Activated CD4-positive, alpha-beta T cell treated with anti-CD3 and anti-CD28 coated beads, Interleukin-2, amount 50 U/mL, for 48 hours (primary cell): ENCODE measurements at regions not wholly inside any gene's neighbourhood (a gene's known extent, or its start where the extent isn't known, plus 50 kb on each side); places are given as distances from the start of the nearest gene placed in this dataset.

ENCODE experiments used
- DNase-seq, 2 experiments: peaks; one replicate each; pipeline ENCODE4 v3.0.0-alpha.2; 2020

DNA sequence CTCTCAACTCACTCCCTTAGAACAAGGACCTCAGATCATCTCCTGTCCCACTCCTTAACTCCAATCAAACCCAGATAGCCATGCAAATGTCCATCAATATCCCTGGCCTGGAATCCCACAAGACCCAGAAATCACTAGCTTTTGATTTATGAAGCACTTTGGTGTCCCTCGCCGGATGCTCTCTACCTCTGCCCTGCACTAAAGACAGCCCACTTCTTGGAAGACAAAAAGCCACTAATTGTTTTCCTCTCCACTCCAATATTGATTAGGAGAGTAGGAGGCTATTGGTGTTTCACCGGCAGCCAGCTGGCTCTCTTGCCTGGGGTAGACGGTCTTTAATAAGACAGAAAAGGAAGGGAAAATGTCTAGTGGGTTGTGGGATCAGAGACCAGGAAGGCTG, 221.2 kb downstream of the BUD13 start:
- no peak for DNase-seq

DNA sequence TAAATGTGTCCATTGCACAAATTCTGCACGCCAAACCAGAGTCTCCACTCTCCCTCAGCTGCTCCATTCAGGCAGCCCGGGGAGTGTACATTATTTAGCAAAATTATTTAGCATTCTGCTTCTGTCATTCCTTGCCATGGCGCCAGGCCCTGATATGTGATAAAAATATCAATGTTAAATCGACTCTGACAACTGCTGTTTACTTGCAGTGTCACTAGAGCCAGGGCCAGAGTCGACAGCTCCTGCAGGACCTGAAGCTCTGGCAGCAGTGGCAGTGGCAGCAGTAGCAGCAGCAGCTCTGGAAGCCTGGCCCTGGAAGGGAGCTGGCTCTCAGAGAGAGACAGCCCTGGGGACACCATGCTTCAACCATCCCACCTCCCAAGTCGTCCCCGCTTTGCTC, 224.5 kb downstream of the BUD13 start:
- DNase-seq: no peak

DNA sequence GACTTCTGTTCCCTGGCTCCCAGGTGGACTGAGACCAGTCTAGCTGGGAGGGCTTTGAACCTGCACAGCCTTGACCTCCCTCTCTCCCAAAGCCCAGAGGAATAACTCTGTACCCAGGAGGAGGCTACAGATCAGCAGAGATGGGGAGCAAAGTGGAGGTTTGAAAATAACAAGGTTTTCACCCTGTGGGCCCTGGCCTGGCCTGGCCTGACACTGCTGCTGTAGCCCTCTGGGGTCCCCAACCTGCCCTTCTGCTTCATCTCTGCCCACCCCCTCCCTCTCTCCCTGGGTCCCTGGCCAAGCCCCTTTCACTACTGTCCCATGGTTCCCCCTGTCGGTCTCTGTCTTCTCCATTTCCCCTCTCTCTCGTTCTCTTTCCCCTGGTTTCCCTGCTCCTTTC, 225.2 kb downstream of the BUD13 start:
- no peak for DNase-seq

DNA sequence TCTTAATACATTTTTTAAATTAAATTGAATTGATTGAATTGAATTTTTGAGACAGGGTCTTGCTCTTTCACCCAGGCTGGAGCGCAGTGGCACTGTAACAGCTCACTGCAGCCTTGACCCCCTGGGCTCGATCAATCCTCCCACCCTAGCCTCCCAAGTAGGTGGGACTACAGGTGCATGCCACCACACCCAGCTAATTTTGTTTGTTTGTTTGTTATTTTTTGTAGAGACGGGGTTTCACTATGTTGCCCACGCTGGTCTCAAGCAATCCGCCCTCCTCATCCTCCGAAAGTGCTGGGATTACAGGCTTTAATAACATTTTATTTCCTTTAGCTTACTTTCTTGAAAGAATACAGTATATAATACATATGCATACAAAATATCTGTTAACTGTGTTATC, 226.9 kb downstream of the BUD13 start:
- DNase-seq: no peak

DNA sequence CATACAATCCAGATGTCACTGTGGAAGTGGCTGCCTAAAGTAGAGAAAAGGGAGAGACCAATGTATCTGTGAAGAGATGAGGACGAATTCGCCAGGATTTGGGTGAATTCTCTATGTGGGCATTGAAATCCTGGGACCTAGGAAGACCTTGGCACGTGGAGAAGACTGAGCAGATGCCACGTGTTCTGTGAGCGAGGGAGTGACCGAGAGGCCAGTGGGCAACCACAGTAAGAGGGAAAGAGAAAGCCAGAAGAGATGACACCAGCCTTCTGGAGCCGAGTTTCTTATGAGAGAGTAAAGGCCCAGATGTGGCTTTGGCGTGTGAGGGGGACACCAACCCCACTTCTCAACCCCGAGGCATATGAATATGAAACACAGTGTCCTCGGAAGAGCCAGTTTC, 228.1 kb downstream of the BUD13 start:
- DNase-seq: no peak

DNA sequence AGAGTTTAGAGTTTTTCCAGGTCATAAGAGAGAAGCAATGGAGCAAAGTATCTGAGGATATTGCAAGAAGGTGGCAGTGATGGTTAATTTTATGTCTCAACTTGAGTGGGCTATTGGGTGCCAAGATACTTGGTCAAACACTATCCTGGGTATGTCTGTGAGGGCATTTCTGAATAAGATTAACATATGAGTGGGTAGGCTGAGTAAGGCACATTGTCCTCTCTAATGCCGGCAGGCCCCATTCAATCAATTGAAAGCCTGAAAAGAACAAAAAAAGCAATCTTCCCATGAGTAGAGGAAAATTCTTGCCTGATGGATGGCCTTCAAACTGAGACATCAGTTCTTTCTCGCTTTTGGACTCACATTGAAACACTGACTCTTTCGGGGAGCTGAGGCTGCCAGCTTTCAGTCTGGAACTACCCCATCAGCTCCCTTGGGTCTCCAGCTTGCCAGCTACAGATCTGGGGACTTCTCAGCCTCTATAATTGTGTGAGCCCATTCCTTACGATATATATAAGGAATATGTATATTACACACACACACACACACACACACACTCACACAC, 228.8 kb downstream of the BUD13 start:
- DNase-seq: no peak

DNA sequence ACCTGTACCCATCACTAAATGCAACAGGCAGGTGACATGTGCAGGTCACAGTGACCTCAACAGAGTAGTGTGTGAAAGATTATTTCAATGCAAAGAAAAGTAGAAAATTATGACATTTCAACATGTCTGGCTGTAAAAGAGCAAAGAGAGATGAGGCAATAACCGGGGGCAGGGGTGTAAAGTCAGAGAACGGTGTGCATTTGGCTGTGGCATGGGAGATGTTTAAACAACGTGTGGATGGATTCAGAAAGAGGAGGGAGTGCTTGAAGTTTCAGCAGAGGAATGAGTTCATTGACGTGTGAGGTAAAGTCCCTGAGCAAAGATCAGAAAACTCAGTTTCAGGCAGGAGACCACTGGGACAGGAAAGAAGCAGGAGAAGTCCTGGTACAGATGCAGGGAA, 229.7 kb downstream of the BUD13 start:
- DNase-seq: no peak

DNA sequence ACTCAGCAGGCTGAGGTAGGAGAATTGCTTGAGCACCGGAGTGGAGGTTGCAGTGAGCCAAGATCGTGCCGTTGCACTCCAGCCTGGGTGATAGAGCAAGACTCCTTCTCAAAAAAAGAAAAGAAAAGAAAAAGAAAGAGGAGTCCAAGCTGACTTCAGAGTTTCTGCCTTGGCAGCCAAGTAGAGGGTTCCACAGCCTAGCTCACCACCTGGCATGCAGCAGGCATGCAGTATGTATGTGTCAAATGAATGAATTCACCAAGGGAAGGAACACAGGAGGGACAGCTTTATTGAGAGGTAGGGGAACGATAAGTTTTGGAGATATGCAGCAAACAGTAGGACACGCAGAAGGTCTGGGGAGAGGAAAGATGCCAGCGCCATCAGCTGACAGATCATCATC, 230.4 kb downstream of the BUD13 start:
- no peak for DNase-seq

DNA sequence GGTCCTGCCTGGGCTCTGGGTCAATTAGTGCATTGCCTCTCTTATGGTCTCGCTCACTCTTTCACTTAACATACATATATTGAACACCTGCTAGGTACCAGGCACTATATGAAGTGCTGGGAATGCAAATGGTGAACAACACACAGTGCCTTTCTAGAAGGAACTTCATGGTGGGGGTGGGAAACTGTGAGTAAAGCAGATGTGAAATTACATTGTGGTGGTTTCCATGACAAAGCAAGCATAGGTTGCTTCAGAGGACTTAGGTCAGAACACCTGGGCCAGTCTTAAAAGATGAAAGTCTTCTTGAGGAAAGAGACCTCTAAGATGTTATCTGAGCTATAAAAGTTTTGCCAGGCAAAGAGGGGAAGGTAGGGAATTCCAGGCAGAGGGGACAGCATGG, 231.3 kb downstream of the BUD13 start:
- DNase-seq: no peak

DNA sequence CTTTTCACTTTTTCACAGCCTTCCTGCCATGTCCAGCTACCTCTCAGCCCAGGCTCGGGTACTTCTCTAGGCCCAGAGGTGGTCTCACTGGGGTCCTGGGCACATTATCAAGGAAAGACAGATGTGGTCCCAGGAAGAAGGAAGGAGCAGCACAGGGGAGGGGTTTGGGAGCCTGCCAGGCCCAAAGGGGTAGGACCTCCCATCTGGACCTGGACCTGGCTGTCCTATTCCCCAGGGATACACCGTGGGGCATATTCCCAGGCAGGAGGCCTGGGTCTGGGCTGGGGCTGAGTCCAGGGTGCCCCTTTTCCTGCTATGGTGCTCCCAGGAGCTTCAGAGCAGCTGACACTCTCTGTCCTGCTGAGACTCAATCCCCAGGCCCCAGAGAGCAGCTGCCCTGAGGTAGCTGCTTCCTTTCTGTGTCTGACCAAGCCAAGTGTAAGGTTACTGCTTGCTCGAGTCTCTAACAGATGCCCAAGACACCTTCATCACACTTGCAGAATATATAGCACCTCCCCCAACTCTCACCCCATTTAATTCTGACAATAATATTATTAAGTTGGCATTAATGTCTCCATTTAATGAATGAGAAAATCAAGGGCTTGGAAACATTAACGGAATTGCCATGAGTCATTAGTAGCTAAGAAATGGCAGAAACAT, 232.0 kb downstream of the BUD13 start:
- no peak for DNase-seq

DNA sequence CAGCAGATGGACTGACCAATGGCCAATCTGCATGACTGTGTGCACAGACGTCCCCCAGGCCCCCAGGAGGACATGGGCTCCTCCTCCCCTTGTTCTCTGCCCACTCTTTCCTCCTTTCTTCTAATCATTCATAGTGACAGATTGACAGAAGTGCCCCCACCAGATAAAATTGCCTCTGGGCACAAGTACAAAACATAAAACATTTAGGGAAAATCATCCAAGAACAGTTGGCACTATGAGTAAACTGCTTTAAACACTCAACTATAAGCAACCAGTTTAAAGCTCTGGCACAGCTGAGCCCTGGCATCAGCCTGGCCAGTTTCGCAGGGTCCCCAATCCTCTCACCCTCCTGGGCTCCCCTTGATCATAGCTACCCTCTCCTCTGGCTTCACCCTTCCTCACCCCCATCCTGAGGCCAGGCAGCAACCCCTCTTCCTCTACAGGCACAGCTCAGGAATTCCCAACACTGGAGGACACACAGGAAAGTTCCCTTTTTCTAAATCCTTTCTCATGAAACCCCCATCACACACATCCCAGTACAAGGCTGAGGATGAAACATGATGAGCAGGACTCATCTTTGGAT, 232.9 kb downstream of the BUD13 start:
- no peak for DNase-seq

DNA sequence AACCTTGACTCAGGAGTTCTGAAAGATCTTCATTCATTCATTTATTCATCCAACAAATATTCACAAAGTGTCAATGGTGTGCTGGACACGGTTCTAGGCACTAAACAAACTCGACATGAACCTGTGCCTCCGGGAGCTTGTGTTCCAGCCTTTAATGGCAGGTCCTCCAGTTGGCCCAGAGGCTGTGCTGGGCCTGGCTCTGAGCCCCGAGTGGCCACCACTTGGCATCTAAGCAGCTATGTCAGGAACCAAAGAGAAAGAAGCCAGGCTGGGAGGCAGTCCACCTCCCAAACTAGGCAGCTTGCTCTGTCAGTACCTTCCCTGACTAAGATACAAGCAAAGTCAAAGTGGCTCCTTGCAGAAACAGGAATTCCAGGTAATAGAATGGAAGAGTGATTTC, 233.6 kb downstream of the BUD13 start:
- no peak for DNase-seq

DNA sequence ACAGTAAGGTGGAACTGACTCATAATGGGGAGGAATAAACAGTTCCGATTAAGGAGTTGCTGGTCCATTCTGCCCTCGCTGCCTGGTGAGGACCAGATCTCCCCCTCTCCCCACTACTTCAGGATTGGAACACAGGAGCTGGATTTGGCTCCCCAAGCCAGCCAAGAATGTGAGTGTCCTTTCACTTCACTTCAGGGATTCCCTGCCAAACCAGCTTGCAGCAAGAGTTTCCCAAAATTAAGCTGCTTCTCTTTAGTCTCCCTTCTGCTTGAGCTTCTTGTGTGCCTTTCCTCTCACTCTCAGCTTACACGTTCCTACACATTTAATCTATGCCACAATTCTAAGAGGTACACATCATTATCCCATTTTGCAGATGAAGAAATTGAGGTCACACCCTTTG, 234.1 kb downstream of the BUD13 start:
- DNase-seq: no peak

DNA sequence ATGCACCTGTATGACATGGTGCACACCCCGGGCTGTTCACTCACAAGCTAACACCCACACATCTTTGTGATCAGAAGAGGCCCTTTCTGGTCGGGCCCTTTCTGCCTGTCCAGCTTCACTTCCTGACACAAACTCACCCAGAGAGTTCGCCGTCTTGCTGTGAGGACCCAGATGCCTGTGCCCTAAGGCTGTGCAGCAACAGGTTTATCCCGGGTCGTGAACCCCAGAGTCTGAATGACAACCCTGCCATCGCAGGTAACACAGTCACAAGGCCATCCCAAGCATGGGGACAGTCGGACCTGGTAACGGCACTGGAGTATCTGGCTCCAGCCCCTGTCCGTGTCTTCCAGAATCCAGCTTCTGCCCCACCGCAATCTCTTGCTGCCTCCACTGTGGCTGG, 235.1 kb downstream of the BUD13 start:
- DNase-seq: no peak

DNA sequence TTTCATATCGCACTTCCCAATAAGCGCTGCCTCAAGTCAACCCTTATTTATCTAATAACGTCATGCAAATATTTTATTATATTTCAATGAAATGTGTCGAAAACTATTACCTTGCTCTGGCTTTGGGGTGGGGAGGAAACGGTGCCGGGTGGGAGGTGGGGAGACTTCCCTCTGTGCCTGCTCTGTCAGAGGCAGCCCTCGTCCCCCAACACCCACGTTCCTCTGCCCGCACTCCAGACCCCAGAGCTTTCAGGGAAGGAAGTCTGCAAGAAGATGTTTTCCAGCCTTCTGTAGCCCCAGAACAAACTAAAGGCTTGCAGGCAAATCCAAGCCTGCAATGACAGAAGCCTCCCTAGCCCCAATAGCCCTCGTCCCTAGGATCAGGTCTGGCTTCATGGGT, 235.7 kb downstream of the BUD13 start:
- no peak for DNase-seq

DNA sequence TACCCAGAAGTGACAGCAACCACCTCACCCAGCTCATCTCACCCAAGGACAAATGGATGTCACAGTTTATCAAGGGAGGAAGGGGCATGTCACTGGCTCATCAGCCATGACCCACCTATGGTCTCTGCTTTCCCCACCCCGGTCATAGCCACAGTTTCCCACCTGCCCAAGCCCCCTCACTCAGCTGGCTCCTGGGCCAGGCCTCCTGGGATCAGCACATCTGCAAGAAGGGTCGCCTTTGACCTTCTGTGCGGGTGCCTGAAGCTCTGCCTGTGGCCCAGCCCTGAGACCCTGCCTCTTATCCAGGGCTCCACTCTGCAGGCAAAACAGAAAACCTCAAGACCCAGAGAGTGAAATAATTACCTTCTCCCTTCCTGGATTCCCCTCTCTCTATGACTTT, 236.4 kb downstream of the BUD13 start:
- DNase-seq: no peak

DNA sequence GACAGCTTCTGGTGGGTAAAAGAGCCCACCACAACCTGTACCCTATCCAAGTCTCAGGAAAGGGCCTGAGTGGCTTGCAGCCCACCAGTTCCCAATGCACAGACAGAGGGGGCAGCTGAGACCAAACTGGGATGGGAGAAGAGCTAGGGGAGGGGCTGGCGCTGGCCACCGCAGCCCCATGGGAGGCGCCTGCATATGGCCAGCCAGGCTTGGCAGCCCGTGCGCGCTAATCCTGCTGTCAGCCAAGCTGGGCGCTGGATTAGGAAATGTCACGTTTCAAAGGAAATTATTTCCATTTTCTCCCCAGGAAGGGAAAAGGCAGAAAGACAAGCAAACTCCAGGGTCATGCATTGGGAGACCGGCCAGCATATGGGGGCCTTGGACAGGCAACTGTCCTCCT, 236.8 kb downstream of the BUD13 start:
- no peak for DNase-seq

DNA sequence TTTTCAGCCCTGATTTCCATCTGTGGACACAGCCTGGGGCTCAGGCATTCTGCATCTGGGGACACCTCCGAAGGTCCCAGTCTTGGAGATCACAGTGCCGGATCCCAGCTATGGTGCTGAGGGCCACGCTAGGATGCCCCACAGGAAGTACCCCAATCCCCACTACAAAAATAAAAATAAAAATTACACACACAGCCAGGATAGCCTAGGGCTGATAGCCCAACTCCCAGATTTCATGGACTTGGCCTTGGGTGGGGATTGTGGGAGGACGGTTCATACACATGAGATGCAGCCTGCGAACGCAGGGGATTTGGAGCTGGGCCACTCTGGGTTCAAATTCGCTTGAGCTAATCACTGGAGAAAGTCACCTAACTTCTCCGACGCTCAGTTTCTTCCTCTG, 237.7 kb downstream of the BUD13 start:
- DNase-seq: no peak

DNA sequence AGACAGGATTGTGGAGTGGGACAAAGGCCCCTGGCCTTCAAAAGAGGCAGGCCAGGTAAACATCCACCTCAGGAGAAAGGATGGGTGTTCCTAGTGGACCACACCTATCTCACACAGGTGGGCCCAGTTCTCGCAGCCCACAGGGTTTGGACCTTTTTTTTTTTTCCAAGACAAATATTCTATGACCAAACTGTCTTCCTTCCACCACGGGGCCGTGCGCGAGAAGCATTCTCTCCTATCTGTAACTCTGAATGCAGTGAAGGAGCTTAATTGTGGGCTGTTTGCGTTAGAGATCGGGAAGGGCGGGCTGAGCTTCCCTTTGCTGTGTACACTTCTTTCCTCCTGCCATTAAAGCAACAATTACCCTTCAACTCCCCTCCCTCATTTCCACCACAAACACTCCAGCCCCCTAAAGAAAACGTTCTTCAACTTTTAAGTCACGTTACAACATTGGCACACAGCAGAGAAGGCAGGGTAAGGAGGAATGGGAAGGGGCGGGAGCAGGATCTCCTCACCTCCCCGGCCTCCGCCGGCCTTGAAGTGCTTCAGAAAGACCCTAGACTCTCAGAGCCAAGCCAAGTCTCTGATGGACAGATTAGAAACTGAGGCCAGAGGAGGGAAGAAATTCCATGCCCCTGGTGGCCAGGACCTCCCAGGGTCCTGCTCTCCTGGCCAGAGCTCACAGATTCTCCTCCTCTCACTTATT, 238.4 kb downstream of the BUD13 start:
- DNase-seq: no peak

DNA sequence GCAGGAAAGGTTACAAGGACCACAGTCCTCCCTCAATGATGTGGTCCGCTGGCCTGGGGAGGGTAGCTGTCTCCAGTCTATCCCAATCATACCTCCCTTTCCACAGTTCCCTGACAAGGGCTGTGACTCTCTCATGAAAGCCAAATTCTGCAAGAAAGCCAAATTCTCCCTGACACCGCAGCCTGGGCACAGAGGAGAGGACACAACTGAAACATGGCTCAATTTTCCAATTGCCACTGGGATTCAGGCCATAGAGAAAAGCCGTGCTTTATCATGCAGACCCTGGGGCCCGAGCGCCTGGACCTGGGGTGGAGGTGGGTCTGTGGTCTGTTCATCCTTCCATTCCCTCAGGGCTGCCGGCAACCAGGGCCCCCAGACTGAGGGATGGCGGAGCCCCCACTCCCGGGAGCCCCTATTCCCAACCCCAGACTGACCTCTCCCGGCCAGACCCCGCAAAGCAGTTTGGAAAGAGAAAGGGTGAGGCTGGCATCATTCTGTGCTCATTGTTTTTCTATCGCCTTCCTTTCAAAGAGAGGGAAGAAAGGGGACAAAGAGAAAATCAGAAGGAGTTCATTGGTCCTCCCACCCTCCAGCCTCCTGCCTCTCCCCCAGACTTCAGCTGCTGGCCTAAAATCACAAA, 239.5 kb downstream of the BUD13 start:
- no peak for DNase-seq

DNA sequence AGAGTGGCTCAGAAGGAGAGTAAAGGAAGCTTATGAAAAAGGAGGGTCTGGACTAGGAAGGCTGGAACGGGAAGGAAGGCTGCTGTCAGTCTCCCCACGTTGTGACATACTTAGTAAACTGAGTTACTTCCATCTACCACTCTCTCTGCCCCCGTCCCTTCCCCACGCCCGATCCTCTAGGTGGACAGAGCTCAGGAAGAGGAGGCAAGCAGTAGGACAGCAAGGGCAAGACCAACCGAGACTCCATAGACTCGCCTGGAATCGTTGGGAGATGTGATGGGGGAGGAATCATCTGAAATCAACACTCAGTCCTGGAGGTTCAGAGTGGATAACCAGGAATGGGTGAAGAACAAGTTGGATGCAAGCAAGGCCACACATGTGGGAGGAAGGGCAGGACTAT, 240.7 kb downstream of the BUD13 start:
- DNase-seq: no peak

DNA sequence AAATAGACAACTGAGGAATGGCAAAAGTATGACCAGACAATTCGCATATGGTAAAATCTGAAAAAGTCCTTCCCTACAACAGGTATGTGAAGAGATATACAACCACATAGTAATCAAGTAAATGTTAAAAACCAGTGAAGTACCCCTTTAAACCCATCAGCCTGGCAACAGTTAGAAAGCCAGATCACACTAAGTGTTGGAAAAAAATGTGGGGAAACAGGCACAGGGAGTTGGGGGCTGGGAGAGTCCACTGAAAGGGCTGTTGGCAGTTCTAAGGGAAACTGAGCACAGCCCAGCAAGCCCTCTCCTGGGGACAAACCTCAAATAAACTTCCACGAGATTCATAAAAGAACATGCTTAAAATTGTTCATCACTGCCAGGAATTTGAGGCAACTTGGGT, 242.1 kb downstream of the BUD13 start:
- DNase-seq: no peak

DNA sequence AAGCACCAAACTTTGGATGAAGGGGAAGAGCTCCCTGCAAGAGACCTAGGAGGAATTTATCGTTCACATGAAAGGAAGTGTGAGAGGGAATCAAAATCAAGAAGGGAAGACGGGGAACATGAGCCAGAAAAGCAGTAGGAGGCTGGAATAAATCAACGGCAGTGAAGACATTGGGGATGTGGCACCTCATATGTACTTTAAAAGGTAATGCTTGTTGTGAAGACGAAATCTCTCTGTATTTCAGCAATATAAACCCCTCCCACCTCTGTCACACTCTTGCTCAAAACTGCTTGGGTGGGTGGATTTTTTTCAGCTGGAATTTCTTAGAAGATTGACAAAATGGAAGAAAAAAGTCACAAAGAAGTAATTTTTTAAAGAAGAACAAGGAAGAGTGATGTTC, 243.5 kb downstream of the BUD13 start:
- no peak for DNase-seq
